CD1c-positive myeloid dendritic cell (primary cell): ENCODE measurements at regions not wholly inside any gene's neighbourhood (a gene's known extent, or its start where the extent isn't known, plus 50 kb on each side); places are given as distances from the start of the nearest gene placed in this dataset.

Experiments
- DNase-seq: peaks from one replicate; pipeline ENCODE4 v3.0.0-alpha.2; 2016; ENCODE audit errors: extremely low spot score

GRCh38 chr20:22916021-22916842, 118.9 kb upstream of the SSTR4 start:
- peak; percentile 26 for DNase-seq

- DNase-seq: no peak
Observed at GRCh38 chr20:22918286-22918983, 116.7 kb upstream of the SSTR4 start.

GRCh38 chr20:22920898-22921297, 114.2 kb upstream of the SSTR4 start:
- DNase-seq: peak; percentile 11

GRCh38 chr20:22921595-22922421, 113.3 kb upstream of the SSTR4 start:
- DNase-seq: peak; percentile 85

- no peak for DNase-seq
Observed at GRCh38 chr20:22922987-22923386, 112.1 kb upstream of the SSTR4 start.

GRCh38 chr20:22924046-22924737, 110.9 kb upstream of the SSTR4 start:
- no peak for DNase-seq

GRCh38 chr20:22924949-22925612, 110.0 kb upstream of the SSTR4 start:
- peak; percentile 47 for DNase-seq

- DNase-seq: no peak
Observed at GRCh38 chr20:22925613-22925983, 109.5 kb upstream of the SSTR4 start.

GRCh38 chr20:22927537-22927936, 107.6 kb upstream of the SSTR4 start:
- no peak for DNase-seq

GRCh38 chr20:22928679-22929078, 106.4 kb upstream of the SSTR4 start:
- DNase-seq: no peak

GRCh38 chr20:22929661-22930060, 105.5 kb upstream of the SSTR4 start:
- DNase-seq: no peak

GRCh38 chr20:22931653-22932608, 103.2 kb upstream of the SSTR4 start:
- no peak for DNase-seq

- DNase-seq: no peak
Observed at GRCh38 chr20:22939181-22939580, 95.9 kb upstream of the SSTR4 start.

GRCh38 chr20:22940350-22940749, 94.8 kb upstream of the SSTR4 start:
- DNase-seq: no peak

- no peak for DNase-seq
Observed at GRCh38 chr20:22941550-22941949, 93.6 kb upstream of the SSTR4 start.

- no peak for DNase-seq
Observed at GRCh38 chr20:22942742-22943141, 92.4 kb upstream of the SSTR4 start.

- no peak for DNase-seq
Observed at GRCh38 chr20:22944062-22944461, 91.0 kb upstream of the SSTR4 start.

- DNase-seq: no peak
Observed at GRCh38 chr20:22944936-22945335, 90.2 kb upstream of the SSTR4 start.

GRCh38 chr20:22946596-22946995, 88.5 kb upstream of the SSTR4 start:
- no peak for DNase-seq
